HepG2 (cell line): ENCODE measurements at regions not wholly inside any gene's neighbourhood (a gene's known extent, or its start where the extent isn't known, plus 50 kb on each side); places are given as distances from the start of the nearest gene placed in this dataset.

Experiments used
- CTCF ChIP-seq: sonication (generic); formaldehyde crosslinking; IDR thresholded peaks from 2 replicates; pipeline ENCODE4 v1.5.0; 2020; ENCODE audit warnings: mild to moderate bottlenecking, missing genetic modification reagents, moderate library complexity
- ELK4 ChIP-seq: sonication (generic); formaldehyde crosslinking; IDR thresholded peaks from 2 replicates; pipeline ENCODE4 v1.9.0; 2021; ENCODE audit warnings: missing genetic modification reagents, borderline replicate concordance
- GLI4 ChIP-seq: sonication (generic); formaldehyde crosslinking; IDR thresholded peaks from 2 replicates; pipeline ENCODE4 v1.5.1; 2020; ENCODE audit warnings: missing genetic modification reagents, mild to moderate bottlenecking, moderate library complexity, borderline replicate concordance
- MEIS1 ChIP-seq: sonication (generic); formaldehyde crosslinking; IDR thresholded peaks from 2 replicates; pipeline ENCODE4 v1.9.0; 2021; ENCODE audit warnings: mild to moderate bottlenecking, missing genetic modification reagents, moderate library complexity, borderline replicate concordance
- NFYC ChIP-seq: IDR thresholded peaks from 2 replicates; pipeline ENCODE4 v1.6.1; 2016; ENCODE audit warnings: missing genetic modification reagents, missing compliant biosample characterization
- POLR2AphosphoS5 ChIP-seq: IDR thresholded peaks from 2 replicates; pipeline ENCODE4 v1.6.1; 2012; ENCODE audit warnings: low read depth, low read length
- REST ChIP-seq, 2 experiments: IDR thresholded peaks; 2 replicates each; pipeline ENCODE4 v1.6.1; 2011 to 2012; ENCODE audit warnings: low read length in 2 of 2, borderline replicate concordance in 1 of 2, low read depth in 1 of 2, mild to moderate bottlenecking in 1 of 2, moderate library complexity in 1 of 2
- SATB2 ChIP-seq: sonication (generic); formaldehyde crosslinking; IDR thresholded peaks from 2 replicates; pipeline ENCODE4 v1.5.0; 2020; ENCODE audit warnings: missing genetic modification reagents
- STAT6 ChIP-seq: sonication (generic); formaldehyde crosslinking; IDR thresholded peaks from 2 replicates; pipeline ENCODE4 v1.4.0; 2020; ENCODE audit warnings: missing genetic modification reagents, mild to moderate bottlenecking, borderline replicate concordance
- ZNF44 ChIP-seq: sonication (generic); formaldehyde crosslinking; IDR thresholded peaks from 2 replicates; pipeline ENCODE4 v1.5.1; 2020; ENCODE audit warnings: mild to moderate bottlenecking, missing genetic modification reagents
- ZNF652 ChIP-seq: IDR thresholded peaks from 2 replicates; pipeline ENCODE4 v1.6.1; 2016; ENCODE audit warnings: low read depth, borderline replicate concordance
- ZNF770 ChIP-seq: sonication (generic); formaldehyde crosslinking; IDR thresholded peaks from 2 replicates; pipeline ENCODE4 v1.5.0; 2020; ENCODE audit warnings: mild to moderate bottlenecking, missing genetic modification reagents
- TF ChIP-seq, protein P1 (sequence below): sonication (generic); formaldehyde crosslinking; IDR thresholded peaks from 2 replicates; pipeline ENCODE4 v1.8.1; 2023; ENCODE audit warnings: mild to moderate bottlenecking, inconsistent platforms, moderate library complexity, missing genetic modification reagents, borderline replicate concordance

DNA sequence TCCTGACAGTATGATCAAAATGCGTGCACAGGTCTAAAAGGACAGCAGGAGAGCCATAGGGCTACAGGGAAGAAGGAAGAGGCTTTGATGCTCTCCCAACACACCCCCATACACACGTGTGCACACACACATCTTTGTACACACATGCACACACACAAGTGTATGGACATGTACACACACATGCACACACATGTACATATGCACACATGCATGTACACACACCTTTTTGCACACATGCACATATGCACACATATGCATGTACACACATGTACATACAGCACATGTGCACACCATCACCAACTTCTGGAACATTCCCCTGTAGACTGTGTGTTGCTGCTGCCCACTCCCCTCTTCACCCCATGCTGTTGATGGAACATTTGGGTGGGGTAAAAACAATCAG, 255.6 kb upstream of the CTBP2 start:
- no peak for TF ChIP-seq ZNF652 (CRISPR knock-in tag)
- TF ChIP-seq REST (IDR thresholded peaks at IDR 0.05; ENCODE audit: borderline replicate concordance in 1 of 2, low read depth in 1 of 2, low read length in 2 of 2), result no peak
- no peak for TF ChIP-seq POLR2AphosphoS5
- TF ChIP-seq ELK4 (CRISPR knock-in tag), result no peak
- TF ChIP-seq MEIS1 (CRISPR knock-in tag), result no peak
- no peak for TF ChIP-seq SATB2 (CRISPR knock-in tag)
- no peak for TF ChIP-seq CTCF (CRISPR knock-in tag)
- TF ChIP-seq ZNF44 (CRISPR knock-in tag), result no peak
- TF ChIP-seq, protein P1, sequence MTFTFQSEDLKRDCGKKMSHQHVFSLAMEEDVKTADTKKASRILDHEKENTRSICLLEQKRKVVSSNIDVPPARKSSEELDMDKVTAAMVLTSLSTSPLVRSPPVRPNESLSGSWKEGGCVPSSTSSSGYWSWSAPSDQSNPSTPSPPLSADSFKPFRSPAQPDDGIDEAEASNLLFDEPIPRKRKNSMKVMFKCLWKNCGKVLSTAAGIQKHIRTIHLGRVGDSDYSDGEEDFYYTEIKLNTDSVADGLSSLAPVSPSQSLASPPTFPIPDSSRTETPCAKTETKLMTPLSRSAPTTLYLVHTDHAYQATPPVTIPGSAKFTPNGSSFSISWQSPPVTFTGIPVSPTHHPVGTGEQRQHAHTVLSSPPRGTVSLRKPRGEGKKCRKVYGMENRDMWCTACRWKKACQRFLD, result no peak
- TF ChIP-seq GLI4 (CRISPR knock-in tag), result no peak
- TF ChIP-seq ZNF770 (CRISPR knock-in tag), result no peak
- no peak for TF ChIP-seq NFYC (CRISPR knock-in tag)
- no peak for TF ChIP-seq STAT6
